SU-DHL-6 (cell line): ENCODE measurements at regions not wholly inside any gene's neighbourhood (a gene's known extent, or its start where the extent isn't known, plus 50 kb on each side); places are given as distances from the start of the nearest gene placed in this dataset.

ENCODE experiments used
- H2AFZ ChIP-seq: fragments of 200-600 bp; sonication (generic); 2 replicates; pipeline ENCODE4 v1.6.1; 2014; ENCODE audit warnings: low read depth, mild to moderate bottlenecking, moderate library complexity, mixed read lengths, antibody characterized with exemption, low read length; ENCODE audit not compliant: severe bottlenecking
- H3F3A ChIP-seq: fragments of 200-600 bp; shearing (Covaris generic); 2 replicates; pipeline ENCODE4 v1.6.0; 2016; ENCODE audit warnings: antibody characterized with exemption, mild to moderate bottlenecking; ENCODE audit not compliant: insufficient read depth
- H3K27ac ChIP-seq: fragments of 200-600 bp; sonication (generic); 2 replicates; pipeline ENCODE4 v1.5.1; 2016; ENCODE audit warnings: low read depth, mild to moderate bottlenecking, low read length, moderate library complexity, mixed read lengths
- H3K27me3 ChIP-seq: fragments of 200-600 bp; sonication (generic), shearing (Covaris generic); 2 replicates; pipeline ENCODE4 v1.6.0; 2014; ENCODE audit warnings: mild to moderate bottlenecking, low read length
- H3K36me3 ChIP-seq: fragments of 200-600 bp; sonication (generic); 2 replicates; pipeline ENCODE4 v1.6.1; 2014; ENCODE audit warnings: mild to moderate bottlenecking, low read length, mixed read lengths
- H3K4me2 ChIP-seq: fragments of 300-600, 200-600 bp; shearing (Covaris generic), sonication (generic); 2 replicates; pipeline ENCODE4 v1.6.0; 2014; ENCODE audit warnings: low read length, low read depth, mild to moderate bottlenecking; ENCODE audit not compliant: poor library complexity, severe bottlenecking
- H3K4me3 ChIP-seq: fragments of 200-600 bp; sonication (generic); 2 replicates; pipeline ENCODE4 v1.5.1; 2014; ENCODE audit warnings: antibody characterized with exemption, low read length, mild to moderate bottlenecking, mixed read lengths; ENCODE audit not compliant: insufficient read depth, poor library complexity, severe bottlenecking
- H3K79me2 ChIP-seq: fragments of 200-600 bp; sonication (generic); 2 replicates; pipeline ENCODE4 v1.6.1; 2014; ENCODE audit warnings: mild to moderate bottlenecking, low read length, moderate library complexity; ENCODE audit not compliant: insufficient read depth
- H3K9ac ChIP-seq: fragments of 200-600 bp; sonication (generic); 2 replicates; pipeline ENCODE4 v1.7.0; 2014; ENCODE audit warnings: mild to moderate bottlenecking, low read length
- H3K9me2 ChIP-seq: fragments of 200-600 bp; sonication (generic); replicated peaks from 2 replicates; pipeline ENCODE4 v1.6.1; 2014; ENCODE audit warnings: low read length; ENCODE audit not compliant: insufficient read depth
- H3K9me3 ChIP-seq: fragments of 200-600 bp; sonication (generic); 2 replicates; pipeline ENCODE4 v1.6.1; 2014; ENCODE audit warnings: low read length, mixed read lengths; ENCODE audit not compliant: insufficient read depth
- H4K20me1 ChIP-seq: fragments of 200-600 bp; sonication (generic); 2 replicates; pipeline ENCODE4 v1.6.1; 2014; ENCODE audit warnings: low read depth, mild to moderate bottlenecking, antibody characterized with exemption, low read length, moderate library complexity, mixed read lengths
- EZH2phosphoT487 ChIP-seq: fragments of 200-600 bp; sonication (generic), shearing (Covaris generic); conservative IDR thresholded peaks from 2 replicates; pipeline ENCODE4 v1.6.1; 2018; ENCODE audit warnings: mild to moderate bottlenecking, antibody characterized with exemption, low read length, moderate library complexity, mixed read lengths
- TF ChIP-seq, protein P1 (sequence below): fragments of 200-600 bp; sonication (generic); IDR thresholded peaks from one replicate; pipeline ENCODE4 v1.5.1; 2017; ENCODE audit warnings: antibody characterized with exemption, mild to moderate bottlenecking, low read length, moderate library complexity; ENCODE audit not compliant: insufficient read depth, poor library complexity, severe bottlenecking

DNA sequence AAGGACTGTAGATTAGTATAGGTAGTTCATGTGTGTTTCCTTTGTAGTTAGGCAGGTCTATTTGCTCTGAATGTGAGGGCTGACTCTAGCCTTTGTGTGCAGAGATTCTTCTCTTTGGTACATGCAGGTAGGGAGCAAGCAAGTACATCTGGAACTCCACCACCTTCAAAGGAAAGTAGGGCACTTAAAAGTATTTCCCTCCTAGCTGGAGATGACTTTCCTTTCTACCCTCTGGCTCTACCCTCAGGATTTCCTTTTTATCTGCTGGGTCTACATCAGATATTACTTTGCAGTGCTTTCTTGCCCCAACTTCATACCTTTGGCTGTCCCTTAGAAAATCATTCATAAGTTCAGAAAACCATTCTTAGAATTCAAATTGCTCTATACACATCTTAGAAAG, 91.7 kb upstream of the HIVEP3 start:
- Histone ChIP-seq H3K9me2 (no peaks in the 10 kb centered on the region), H3K27me3 (no peaks in the 10 kb centered on the region), H3K9me3 (no peaks in the 10 kb centered on the region), H2AFZ (no peak overlapping the region), H3K27ac (no peak overlapping the region), H4K20me1 (no peaks in the 10 kb centered on the region), H3K36me3 (no peaks in the 10 kb centered on the region), H3K79me2 (no peaks in the 10 kb centered on the region), H3K9ac (no peak overlapping the region), H3K4me2 (no peak overlapping the region), H3F3A (no peaks in the 10 kb centered on the region), H3K4me3 (no peak overlapping the region)
- TF ChIP-seq, protein P1, sequence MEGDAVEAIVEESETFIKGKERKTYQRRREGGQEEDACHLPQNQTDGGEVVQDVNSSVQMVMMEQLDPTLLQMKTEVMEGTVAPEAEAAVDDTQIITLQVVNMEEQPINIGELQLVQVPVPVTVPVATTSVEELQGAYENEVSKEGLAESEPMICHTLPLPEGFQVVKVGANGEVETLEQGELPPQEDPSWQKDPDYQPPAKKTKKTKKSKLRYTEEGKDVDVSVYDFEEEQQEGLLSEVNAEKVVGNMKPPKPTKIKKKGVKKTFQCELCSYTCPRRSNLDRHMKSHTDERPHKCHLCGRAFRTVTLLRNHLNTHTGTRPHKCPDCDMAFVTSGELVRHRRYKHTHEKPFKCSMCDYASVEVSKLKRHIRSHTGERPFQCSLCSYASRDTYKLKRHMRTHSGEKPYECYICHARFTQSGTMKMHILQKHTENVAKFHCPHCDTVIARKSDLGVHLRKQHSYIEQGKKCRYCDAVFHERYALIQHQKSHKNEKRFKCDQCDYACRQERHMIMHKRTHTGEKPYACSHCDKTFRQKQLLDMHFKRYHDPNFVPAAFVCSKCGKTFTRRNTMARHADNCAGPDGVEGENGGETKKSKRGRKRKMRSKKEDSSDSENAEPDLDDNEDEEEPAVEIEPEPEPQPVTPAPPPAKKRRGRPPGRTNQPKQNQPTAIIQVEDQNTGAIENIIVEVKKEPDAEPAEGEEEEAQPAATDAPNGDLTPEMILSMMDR, result no peak
- TF ChIP-seq EZH2phosphoT487, result no peak

DNA sequence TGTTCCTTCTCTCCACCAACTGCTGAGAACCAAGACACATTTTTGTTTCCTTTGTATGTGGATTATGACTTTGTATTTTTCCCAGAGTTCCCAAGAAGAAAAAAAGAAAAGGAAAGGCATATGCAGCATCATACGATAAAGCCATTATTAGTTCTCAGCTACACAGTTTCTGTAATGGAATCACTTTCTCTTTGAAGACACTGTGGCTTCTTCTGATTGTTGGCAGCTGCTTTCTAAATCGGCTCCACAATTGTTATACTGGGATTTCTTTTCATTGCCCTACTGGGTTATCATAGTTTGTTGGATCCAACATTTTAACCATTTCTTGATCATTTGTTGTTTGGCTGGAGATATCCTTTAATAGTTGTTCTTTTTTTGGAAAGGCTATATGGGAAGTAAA, 89.5 kb upstream of the HIVEP3 start:
- Histone ChIP-seq H3F3A (no peaks in the 10 kb centered on the region), H3K9ac (no peak overlapping the region)

DNA sequence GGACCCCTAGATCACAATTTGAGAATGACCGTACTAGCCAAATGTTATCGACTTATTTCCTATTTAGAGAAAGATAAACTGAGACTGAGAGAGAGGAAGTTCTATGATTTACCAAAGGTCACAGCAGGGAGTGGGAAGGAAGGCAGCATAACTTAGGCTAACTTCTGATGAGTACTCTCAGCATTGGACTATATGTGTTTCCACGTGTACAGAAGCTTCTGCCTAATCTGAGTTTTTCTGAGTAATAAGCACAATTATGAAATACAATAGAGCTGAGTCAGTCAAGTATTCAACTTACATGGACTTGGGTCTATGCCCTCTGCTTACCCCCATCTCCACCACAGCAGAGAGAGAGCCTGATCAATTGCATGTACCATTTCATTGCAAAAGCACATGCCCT, 88.1 kb upstream of the HIVEP3 start:
- no peak overlapping the region for H2AFZ ChIP-seq
- no peaks in the 10 kb centered on the region for H3K79me2 ChIP-seq
- no peaks in the 10 kb centered on the region for H3K9me2 ChIP-seq
- no peaks in the 10 kb centered on the region for H3F3A ChIP-seq
- no peak overlapping the region for H3K4me2 ChIP-seq
- no peak overlapping the region for H3K9ac ChIP-seq
- no peak overlapping the region for H3K4me3 ChIP-seq
- no peak overlapping the region for H3K27ac ChIP-seq
- no peaks in the 10 kb centered on the region for H3K9me3 ChIP-seq
- H3K36me3 ChIP-seq, result no peaks in the 10 kb centered on the region
- no peaks in the 10 kb centered on the region for H4K20me1 ChIP-seq
- H3K27me3 ChIP-seq, result no peaks in the 10 kb centered on the region
- TF ChIP-seq EZH2phosphoT487, result no peak
- TF ChIP-seq, protein P1, result no peak

More for the DNA sequence above, 89.5 kb upstream of the HIVEP3 start:
- no peaks in the 10 kb centered on the region for H3K79me2 ChIP-seq
- H3K4me3 ChIP-seq, result no peak overlapping the region
- H3K4me2 ChIP-seq, result no peak overlapping the region
- no peak overlapping the region for H3K27ac ChIP-seq
- no peaks in the 10 kb centered on the region for H3K9me3 ChIP-seq
- H4K20me1 ChIP-seq, result no peaks in the 10 kb centered on the region
- no peaks in the 10 kb centered on the region for H3K9me2 ChIP-seq
- TF ChIP-seq, protein P1, result no peak
- TF ChIP-seq EZH2phosphoT487, result no peak
- H3K27me3 ChIP-seq, result no peaks in the 10 kb centered on the region
- no peaks in the 10 kb centered on the region for H3K36me3 ChIP-seq
- no peak overlapping the region for H2AFZ ChIP-seq

DNA sequence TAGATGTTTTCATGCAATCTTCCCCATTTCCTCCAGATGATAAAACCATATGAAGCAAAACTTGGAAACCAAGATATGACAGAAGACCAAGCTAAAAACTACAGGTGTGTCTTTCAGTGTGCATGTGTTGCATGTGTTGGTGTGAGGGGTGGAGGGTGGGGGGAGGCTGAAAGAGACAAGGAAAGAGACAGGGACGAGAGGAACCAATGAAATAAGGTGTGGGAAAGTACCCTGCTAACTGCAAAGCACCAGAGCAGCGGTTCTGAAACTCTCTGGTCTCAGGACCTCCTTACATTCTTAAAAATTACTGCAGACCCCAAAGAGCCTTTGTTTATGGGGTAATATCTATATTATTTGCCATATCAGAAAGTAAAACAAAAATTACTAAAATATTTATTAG, 87.4 kb upstream of the HIVEP3 start:
- no peaks in the 10 kb centered on the region for H4K20me1 ChIP-seq
- H3K4me3 ChIP-seq, result no peak overlapping the region
- H3K27ac ChIP-seq, result no peak overlapping the region
- no peak overlapping the region for H3K4me2 ChIP-seq
- no peaks in the 10 kb centered on the region for H3K79me2 ChIP-seq
- no peak for TF ChIP-seq EZH2phosphoT487
- TF ChIP-seq, protein P1, result no peak
- no peaks in the 10 kb centered on the region for H3F3A ChIP-seq
- no peak overlapping the region for H3K9ac ChIP-seq
- no peaks in the 10 kb centered on the region for H3K9me3 ChIP-seq
- H3K27me3 ChIP-seq, result no peaks in the 10 kb centered on the region
- no peaks in the 10 kb centered on the region for H3K9me2 ChIP-seq
- no peak overlapping the region for H2AFZ ChIP-seq
- no peaks in the 10 kb centered on the region for H3K36me3 ChIP-seq
